NCI-H146 (cell line): ENCODE measurements at regions not wholly inside any gene's neighbourhood (a gene's known extent, or its start where the extent isn't known, plus 50 kb on each side); places are given as distances from the start of the nearest gene placed in this dataset.
"Not testable (repeated sequence)": the region's sequence is repeated elsewhere in the genome, so short reads cannot be mapped to it uniquely, and the experiment has no call there.

Source experiments
- DNase-seq: peaks from one replicate; lab custom pipeline; 2025; lab: John Stamatoyannopoulos, UW

DNA sequence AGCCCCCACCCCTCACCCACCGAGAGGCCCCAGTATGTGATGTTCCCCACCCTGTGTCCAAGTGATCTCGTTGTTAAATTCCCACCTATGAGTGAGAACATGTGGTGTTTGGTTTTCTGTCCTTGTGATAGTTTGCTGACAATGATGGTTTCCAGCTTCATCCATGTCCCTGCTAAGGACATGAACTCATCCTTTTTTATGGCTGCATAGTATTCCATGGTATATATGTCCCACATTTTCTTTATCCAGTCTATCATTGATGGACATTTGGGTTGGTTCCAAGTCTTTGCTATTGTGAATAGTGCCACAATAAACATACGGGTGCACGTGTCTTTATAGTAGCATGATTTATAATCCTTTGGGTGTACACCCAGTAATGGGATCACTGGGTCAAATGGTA is 79.2 kb downstream of the PXDC1 start:
- DNase-seq, result not testable (repeated sequence)

DNA sequence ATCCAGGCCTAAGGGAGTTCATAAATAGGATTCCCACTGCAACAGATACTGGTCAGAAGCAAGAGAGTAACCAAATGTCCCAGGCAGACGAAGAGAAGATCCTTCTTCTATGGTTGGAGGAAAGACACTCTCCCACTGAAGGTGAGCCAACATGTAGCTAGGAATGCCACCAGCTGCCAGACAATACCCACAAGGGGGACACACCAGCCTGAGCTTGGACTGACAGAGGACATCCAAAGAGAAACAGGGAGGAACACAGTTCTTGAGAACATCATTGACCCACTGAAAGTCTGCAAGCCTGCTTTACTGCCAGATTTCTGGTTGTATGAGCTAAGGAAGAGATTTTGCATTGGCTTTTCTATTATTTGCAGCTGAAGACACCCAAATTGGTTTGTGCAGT is 80.1 kb downstream of the PXDC1 start:
- DNase-seq, result no peak

DNA sequence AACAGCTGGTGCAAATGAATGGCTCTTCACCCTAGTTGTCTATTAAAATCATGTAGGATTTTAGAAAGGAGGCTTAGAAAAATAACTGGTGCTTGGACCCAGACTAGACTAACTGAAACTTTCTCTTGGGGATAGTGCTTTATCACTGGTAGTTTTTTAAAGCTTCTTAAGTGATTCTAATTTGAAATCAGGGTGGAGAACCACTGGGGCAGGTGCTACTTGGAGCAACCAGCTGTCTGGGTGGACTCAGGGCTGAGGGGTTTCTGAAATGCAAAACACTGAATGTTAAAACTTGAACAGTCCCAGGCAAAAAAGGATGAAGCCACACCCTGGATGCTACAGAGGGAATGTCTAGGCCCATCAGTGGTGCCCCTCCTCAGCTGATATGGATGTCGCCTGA is 81.2 kb downstream of the PXDC1 start:
- DNase-seq, result no peak

DNA sequence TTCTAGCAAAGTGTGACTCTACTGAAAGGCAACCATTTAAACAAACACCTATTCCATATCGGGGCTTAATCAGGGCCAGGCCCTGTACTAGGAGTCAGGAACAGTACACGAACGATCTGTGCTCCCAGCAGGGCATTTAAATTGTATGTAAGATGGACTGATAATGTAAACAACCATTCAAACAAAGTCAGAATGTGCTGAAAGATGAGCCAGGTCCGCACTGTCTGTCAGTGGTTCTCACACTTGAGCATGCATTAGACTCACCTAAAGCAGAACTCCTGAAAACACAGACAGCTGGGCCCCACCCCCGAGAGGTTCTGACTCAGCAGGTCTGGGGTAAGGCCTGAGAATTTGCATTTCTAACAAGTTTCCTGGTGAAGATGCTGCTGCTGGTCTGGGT is 81.6 kb downstream of the PXDC1 start:
- peak; percentile 62 for DNase-seq

DNA sequence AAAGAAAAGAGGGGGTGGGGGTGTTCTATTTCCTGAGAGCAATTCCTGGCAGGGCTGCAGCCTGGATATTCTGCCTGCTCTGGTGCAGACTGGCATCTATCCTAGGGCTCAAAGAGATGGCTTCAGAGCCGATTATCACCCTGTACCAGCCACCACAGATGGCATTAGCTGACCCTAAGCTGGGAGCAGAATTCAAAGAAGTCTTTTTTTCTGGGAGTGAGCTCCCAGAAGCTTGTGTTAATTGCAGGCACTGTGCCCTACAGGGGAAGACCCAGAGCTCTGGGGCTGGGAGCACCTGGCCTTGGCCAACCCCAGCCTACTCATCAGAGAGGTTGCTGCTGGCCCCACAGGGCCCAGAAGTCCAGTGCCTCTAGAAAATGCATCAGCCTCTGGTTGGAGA is 85.9 kb downstream of the PXDC1 start:
- DNase-seq, result no peak

DNA sequence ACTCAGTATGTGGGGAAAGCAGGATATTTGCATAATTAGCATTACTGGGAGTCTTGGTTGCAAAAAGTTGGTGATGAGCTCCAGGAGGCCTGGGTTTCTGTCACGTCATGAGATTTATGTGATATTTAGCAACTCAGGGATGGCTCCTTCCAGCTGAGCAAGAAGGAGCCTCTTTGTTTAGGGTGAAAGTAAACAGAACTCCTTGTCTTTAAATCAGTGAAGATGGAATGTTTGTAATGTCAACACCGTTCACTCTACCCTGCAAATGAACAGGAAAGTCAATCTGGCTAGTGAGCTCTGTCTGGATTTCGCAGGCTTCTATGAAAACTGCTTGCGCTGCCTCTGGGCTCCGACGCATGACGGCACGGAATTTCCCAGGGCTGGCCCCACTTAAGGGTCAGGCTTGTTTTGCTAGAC is 86.9 kb downstream of the PXDC1 start:
- no peak for DNase-seq

GRCh38 chr6:3663811-3664210 is 87.7 kb downstream of the PXDC1 start:
- DNase-seq, result no peak

GRCh38 chr6:3663081-3663480 is 88.4 kb downstream of the PXDC1 start:
- no peak for DNase-seq

DNA sequence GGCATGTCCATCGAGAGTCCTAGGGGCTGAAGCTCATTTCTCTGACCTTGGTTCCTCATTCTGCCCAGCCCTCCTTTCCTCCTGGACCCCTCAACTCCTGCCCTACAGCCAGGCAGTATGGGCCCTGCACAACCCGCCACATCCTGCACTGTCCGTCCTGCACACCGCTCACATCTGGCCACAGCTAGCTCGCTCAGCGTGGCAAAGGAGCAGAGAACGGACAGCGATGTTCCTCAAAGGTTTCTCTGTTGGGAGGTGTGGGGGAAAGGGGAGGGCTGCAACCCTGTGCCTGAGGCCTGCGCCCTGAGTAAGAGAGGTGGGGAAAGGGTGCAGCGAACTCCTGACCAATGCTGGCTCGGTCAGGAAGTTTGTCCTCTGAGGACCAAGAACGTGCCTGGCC is 90.1 kb downstream of the PXDC1 start:
- DNase-seq, result no peak

- no peak for DNase-seq
Measured at GRCh38 chr6:3660473-3660872, 91.0 kb downstream of the PXDC1 start.

GRCh38 chr6:3659748-3660147 is 91.8 kb downstream of the PXDC1 start:
- no peak for DNase-seq

GRCh38 chr6:3656076-3656475 is 95.4 kb downstream of the PXDC1 start:
- no peak for DNase-seq

DNA sequence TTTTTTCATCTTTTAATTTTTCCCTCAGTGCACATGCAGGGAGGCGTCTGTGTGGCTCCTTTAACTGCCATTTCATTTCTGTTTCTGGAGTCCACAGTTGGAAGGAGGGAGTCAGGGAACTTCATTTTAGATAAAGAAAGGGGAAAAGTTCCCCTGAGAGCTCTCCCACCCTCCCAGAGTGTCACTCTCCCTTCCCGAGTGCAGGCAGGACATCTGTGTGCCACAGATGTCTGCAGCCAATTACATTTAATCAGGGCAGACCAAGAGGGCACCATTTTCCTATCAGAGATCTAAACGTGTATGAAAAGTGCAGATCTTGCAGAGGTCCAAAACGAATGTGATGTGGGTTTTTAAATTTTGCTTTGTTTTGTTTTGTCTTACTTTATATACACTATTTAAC is 96.6 kb downstream of the PXDC1 start:
- peak; percentile 26 for DNase-seq

- DNase-seq, result no peak
Measured at GRCh38 chr6:3654436-3654835, 97.1 kb downstream of the PXDC1 start.

DNA sequence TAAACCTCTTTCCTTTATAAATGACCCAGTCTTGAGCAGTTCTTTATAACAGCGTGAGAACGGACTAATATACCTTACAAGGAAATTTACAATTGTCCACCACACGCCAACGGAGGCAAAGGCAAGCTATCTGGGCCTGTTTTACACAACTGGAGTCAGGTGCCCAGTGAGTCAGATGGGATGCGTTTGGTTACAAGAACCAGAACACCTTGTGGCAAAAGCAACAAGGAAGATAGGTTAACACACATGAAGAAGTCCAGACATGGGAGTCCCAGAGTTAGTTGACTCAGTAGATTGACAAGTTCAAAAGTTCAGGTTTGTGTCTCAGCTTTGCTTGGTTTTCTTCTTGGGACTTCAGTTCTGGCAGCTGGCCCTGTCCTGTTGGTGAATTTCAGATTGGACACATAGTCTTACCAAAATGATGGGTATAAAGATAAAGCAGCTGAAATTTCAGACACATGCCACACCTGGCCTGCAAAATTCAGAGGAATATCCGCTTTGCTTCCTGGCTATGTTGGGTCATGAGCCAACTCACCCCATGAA is 97.9 kb downstream of the PXDC1 start:
- DNase-seq, result no peak

DNA sequence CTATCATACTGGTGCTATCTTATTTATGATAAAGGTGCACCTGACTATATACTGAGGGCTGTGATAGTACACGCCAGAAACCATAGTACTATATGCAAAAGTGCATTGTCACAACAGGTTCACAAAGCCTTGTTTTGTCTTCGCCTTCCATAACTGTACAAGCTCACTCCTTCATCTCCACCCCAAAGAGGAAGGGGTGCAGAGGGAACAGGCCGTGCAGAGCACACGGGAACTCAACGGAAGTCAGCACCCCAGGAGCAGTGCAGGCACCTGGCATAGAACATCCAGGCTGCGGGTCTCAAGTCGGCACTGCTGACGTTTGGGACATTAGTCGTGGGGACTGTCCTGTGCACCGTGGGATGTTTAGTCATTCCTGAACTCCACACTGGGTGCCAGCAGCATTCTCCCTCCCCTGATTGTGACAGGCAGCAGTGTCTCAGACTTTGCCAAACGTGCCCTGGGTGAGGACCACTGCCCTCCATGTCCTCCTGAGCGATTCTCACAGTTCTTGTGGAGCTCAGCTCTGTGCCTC is 99.7 kb downstream of the PXDC1 start:
- no peak for DNase-seq

DNA sequence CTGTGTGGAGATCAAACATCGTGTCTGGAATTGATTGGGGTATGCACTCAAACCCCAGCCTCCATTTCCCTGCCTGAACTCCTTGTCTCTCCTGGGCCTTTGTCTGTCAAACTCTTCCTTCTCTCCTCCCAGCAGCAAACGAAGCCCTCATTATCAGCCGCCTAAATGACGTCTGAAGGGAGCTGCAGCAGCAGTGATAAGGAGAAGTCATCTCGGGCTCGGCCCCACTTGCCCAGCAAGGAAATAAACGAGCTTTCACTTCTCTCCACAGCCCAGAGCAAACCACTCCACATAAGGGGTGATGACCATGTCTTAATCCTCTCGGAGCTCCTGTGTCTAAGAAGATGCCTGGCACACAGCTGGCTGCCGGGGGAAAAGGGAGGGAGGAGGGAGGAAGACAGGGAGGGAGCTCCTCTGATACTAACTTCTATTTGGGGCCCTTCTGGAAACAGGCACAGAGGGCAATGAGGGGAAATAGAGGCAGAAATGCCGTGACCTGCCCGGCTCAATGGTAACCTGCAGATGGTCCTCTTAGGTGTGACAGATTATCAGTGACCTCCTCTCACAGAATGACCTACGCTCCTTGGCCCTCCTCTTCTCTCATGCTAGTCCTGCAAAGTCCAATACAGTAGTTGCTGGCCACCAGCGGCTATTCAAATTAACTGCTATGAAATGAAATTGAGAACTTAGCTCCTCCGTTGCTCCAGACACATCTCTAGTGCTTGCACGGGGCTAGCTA is 100.4 kb downstream of the PXDC1 start:
- no peak for DNase-seq

GRCh38 chr6:3650076-3650958 is 101.2 kb downstream of the PXDC1 start:
- no peak for DNase-seq

- peak; percentile 15 for DNase-seq
Measured at GRCh38 chr6:3648724-3649123, 102.8 kb downstream of the PXDC1 start.

GRCh38 chr6:3646616-3647362 is 104.7 kb downstream of the PXDC1 start:
- DNase-seq, result no peak

DNA sequence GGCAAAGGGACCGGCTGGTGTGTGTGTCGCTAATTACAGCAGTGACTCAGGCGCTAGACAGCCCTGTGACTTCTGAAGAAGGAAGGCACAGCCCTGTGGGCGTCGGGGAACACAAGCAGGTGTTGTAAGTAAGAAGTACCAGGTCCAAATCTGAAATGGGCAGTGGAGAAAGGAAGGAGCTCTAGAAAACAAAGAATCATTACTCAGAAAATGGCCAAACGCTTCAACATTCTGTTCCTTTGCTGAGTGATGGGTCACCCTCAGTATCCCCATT is 106.8 kb downstream of the PXDC1 start:
- peak; percentile 57 for DNase-seq
